GM21737 (cell line): ENCODE measurements at regions not wholly inside any gene's neighbourhood (a gene's known extent, or its start where the extent isn't known, plus 50 kb on each side); places are given as distances from the start of the nearest gene placed in this dataset.

Experiments
- ATAC-seq: cut with Tn5 transposase; IDR thresholded peaks from one replicate; pipeline ENCODE4 v1.9.1; 2021; ENCODE audit warnings: mild to moderate bottlenecking, moderate library complexity; ENCODE audit not compliant: unreplicated experiment

DNA sequence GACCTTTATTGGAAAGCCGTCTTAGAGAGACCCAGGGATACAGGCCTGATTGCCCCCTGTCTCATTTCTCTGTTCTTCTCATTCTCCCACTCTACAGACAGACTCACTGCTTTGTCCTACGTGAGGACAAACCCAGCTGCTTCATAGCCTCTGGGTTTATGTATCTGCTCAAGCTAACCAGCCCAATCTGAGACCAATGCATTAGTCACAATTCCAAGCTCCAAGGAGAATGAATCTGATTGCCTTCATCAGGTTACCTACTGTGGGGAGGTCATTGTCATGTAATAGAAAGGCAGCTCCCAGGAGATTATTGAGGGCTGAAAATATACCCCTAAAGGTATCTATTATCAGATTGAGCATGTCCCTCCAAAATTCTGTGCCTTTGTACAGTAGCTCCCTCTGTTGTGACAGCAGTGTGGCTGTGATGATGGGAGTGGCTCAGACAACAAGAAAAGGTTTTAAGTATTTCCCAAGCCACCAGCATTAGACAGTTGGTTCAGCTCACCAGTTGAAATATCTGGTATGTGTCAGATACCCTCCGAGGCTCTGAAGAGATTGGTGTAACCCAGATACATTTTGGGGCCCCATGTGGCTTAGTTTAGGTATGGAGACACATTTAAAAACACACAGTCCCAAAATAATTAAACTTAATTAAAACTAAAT is 123.1 kb upstream of the EEPD1 start:
- no peak for ATAC-seq

DNA sequence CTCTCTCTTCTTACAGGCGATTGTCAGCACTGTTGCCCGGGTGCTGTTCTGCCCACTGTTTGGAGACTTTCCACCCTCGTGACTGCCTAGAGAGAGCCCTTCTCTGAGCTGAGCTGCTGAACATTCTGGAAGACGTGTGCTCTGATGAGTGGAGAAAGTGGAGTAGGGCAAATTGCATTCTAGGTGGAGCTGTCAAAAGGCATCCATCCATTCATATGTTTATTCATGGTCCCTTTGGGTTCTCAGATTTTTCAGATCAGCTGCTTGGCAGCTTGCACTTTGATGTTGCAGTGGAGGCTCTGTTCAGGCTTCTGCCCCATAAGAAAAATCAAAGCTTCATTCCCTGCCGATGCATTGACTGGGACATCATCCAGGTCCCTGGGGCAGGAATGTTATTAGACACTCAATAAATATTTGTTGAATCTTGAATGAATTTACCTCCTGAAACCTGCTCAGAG is 120.7 kb upstream of the EEPD1 start:
- no peak for ATAC-seq

DNA sequence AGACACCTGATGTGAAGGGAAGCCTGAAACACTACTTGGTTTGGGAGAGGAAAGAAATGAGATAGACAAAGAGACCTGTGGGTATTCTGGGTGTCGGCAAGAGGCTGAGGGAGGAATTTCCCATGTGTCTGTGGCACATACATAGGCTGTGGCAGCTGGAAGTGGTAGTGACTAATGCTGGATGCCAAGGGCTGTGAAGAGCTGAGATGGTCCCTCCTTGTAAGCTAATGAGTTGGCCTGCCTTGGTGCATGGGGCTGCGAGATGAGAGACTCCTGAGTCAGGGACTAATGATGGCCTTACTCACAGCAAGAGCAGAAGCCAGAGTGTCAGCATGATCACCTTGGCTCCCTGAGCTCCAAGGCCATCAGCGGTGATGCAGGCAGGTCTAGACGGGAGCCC is 119.0 kb upstream of the EEPD1 start:
- ATAC-seq = no peak

DNA sequence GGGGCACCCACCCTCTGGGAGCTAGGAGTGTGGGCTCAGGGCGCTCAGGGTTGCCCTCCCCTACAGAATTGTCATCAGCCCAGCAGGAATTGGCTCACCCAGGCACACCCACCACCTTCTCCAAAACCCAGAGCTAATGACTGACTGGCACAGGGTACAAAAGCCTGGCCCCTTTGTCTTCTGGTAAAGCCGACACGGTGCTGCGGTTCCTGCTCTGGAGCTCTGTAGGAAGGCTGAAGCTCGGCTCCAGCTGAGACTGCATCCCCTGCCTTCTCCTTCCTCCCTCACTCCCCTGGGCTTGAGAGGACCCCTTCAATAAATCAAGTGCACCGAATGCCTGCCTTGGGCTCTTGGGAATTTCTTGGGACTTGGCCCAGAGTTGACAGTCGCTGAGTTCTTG is 117.9 kb upstream of the EEPD1 start:
- ATAC-seq = no peak

DNA sequence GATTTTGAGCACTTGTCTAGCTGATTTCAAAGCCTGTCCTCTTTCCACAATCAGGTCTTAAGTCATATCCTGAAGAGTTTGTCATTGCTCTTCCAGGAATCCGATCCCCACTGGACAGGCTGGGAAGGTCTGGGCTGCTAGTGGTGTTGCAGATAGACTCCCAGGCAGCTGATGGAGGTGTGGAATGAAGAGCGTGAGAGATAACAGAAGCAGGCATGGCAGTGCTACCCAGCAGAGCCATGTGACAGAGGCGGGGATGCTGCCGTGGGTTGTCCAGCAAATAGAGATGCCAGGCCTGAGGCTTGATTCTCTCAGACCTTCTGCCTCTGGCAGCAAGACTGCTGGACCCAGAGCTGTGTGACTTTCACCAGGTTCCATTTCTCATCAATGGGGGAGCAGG is 116.5 kb upstream of the EEPD1 start:
- no peak for ATAC-seq

DNA sequence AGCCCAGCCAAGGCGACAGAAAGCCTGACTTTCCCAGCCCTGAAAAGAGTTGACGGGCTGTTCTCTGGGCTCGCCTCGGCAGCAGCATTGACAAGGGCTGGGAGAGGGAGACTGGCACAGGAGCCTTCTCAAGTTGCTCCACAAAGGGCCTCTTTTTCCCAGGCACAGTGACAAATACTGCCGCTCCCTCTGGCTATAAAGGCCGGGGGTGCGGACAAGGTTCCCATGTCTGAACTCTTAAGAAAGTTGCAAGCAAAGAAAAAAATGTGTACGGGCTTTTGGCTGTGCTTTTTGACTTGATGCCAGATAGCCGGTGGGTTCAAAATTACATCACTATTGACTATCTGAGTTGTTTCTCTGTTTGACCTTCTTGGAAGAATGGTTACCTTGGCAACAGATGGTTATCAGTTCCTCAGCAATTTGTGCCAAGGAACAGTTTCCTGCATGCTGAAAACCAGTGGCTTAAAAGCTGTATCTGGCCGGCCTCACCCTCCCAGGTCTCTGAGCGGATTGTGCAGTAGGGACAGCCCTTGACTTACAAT is 115.9 kb upstream of the EEPD1 start:
- ATAC-seq = no peak

DNA sequence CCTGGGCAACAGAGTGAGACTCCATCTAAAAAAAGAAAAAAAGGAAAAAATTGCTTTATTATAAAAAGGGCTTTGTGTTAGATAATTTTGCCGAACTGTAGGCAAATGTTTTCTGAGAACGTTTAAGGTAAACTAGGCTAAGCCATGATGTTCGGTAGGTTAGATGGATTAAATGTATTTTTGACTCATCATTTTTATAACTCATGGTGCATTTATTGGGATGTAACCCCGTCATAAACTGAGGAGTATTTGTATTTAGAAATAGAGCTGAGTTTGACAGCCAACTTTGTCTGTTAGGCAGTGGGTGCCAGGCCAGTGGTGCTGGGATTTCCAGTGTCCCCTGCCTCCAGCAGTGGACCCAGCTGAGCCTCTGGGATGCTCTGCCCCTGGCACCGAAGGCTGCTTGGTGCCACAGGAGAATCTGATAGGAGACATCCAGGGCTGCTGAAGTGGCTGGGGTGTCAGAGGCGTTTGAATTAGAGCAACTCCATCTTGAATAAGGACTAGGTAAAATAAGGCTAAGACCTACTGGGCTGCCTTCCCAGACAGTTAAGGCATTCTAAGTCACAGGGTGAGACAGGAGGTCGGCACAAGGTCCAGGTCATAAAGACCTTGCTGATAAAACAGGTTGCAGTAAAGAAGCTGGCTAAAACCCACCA is 114.9 kb upstream of the EEPD1 start:
- ATAC-seq = no peak

DNA sequence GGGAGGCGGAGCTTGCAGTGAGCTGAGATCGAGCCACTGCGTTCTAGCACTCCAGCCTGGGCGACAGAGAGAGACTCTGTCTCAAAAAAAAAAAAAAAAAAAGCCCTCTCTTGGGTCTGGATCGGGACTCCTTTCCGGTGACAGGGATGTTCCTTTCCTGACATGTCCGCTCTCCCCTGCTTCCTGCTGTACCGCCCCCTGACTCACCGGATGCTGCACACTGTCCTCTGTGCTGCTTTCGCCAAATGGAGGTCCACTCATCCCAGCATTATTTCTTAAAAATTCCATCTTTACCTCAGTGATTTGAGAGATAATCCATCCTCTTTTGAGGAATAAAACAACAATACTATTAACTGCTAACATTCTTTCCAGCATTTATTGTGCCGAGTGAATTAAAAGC is 113.8 kb upstream of the EEPD1 start:
- no peak for ATAC-seq

DNA sequence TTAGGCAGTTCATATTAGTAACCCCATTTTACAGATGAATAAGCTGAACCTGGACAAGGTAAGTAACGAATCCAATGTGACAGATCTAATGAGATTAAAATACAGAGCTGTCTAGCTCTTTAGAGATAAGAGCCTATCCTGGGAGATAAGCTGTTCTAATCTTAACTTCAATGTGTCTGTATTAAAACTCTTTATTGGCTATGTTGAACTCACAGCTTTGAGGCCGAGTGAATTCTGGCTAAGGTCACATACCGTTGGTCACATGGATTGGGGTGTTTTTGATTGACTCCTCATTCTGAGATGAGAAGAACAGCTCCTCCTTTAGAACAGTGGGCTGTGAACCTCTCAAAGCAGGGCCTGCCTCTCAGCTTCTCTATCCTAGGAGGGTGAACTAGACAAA is 113.4 kb upstream of the EEPD1 start:
- ATAC-seq = no peak

DNA sequence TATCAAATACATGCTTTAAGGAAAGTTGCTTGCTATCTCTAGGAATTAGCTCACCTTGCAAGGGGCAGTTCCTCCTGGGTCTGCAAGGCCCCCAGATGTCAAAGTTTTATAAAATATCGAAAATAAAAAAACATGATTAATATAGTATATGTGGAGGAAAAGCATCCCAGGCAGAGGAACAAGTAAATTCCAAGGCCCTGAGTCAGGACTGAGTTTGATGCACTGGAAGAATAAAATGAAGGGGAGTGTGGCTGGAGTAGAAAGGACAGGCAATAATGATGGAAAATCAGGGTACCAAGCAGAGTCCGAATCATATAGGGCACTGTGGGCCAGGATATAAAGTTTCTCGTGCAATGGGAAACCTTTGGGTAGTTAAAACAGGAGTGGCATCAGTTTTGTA is 112.4 kb upstream of the EEPD1 start:
- no peak for ATAC-seq

DNA sequence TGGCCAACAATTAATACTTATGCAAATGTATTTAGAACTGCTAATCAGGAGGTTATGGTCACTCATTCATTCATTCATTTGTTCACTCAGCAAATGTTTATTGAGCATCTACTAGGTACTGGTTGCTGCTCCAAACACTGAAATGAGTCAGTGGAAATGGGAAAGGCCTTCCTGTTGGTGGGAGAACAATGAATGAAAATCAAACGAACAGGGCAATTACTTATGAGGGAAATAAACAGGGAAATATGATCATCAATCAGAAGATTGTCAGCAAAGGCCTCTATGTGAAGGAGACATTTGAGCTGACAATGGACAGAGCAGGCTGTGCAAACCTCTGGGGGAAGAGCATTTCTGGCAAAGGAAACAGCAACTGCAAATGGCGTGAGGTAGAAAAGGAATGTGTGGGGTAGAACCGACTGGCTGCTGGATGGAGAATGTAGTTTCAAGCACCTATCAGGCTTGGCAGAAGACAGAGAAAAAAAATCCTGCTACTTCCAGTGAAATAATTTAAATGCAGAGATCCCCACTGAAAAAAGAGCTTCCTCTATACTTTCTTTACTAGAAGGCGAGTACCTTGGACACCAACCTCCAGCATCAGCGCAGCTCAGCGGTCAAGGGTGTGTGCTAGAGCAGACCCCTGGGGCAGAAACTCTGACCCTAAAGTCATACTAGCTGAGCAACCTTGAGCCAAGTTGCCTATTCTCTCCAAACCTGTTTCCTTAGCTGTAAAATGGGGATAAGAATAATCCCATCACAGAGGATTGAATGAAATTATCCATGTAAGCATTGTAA is 108.8 kb upstream of the EEPD1 start:
- ATAC-seq = no peak

DNA sequence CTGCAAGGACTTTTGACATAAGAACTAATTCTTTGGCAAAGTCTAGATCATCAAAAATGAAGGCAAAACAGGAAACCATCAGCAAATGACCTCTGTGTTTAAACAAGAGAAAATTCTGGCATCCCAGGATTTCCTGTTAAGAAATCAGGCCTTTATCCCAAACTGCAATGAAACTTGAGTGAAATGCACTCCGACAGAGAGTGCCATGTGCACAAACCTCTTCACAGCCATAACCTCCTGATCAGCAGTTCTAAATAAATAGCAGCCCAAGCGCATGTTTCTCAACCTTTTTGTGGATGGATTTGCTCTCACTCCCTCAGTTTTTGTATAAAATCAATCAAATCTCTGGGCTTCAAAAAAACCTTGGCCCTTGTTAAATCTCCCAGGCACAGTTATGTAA is 107.7 kb upstream of the EEPD1 start:
- ATAC-seq = no peak

DNA sequence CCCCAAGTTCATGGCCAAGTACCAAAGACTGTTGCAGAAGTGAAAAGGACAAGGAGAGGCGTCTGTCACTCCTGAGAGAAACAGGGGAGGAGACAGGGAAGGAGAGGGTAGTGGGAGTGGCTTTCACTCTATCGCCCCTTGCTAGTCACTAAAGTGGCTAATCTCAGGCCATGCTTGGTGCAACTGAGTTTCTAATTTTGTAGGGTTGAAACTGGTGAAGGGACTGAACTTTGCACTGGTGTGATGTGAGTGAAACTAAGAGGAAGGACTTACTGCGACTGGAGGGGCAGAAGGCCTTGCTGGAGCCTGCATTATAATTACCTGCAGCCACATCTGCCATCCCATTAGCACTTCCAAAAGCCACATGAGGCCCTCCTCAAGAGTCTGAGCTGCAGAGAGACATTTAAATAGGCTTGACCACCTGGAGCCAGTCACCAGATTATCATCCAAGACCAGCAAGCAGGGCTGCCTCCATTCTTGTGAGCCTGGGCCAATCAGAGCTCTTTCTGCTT is 107.2 kb upstream of the EEPD1 start:
- no peak for ATAC-seq

DNA sequence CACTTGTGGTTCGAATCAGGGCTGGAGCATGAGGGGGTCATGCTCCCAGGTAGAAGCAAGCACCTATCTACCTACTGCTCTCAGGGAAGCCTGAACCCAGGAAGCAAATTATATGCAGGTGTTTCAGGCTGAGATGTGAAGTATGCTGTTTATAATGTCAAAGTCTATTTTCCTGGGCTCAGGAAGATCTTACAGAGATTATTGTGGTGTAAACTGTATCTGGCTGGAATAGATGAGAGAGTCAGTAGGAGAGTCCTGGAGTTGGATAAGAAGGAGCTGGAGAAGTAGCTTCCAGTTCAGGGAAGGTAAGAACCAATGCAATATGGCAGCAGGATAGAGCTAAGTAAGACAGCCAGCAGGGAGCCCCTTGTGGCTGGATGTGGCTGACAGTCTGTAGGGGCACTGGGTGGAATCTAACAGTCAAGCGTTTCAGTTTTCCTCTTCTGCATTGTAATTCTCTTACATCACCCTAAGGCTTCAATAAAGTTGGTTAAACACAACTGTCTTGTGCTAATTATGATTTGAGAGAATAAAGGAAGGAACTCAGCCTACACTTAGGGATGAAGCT is 105.9 kb upstream of the EEPD1 start:
- ATAC-seq = no peak

DNA sequence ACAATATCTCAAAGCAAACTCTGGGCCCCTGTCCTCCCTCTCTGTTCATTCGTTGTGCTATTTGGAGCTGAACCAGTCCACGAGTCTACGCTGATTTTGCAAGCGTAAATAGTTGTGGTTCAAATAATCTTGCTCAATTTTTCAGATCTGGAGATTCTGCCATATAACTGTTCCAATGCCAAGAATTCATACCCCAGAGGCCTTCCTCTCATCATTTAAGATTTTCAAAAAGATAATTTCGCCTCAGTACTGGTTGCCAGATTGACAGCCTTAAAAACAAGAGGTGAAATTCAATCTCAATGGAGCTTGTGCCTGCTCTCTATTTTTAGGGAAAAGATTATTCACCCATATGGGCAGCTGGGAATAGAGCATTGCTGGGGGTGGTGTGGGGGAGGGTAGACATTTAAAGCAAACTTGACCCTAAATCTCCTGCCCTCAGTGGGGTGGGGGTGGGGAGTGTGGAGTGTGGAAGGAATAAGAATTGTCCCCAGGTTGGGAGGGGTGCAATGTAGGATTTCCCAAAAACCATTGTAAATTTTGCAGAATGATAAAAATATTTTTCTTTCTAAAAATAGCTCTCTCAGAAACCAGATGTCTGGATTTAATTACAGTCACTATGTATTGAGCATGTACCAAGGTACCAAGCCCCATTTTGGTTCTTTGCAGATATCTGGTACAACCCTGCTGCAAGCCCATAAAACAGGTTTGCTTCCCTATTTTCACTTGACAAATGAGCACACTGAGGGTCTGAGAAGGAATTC is 104.7 kb upstream of the EEPD1 start:
- no peak for ATAC-seq

DNA sequence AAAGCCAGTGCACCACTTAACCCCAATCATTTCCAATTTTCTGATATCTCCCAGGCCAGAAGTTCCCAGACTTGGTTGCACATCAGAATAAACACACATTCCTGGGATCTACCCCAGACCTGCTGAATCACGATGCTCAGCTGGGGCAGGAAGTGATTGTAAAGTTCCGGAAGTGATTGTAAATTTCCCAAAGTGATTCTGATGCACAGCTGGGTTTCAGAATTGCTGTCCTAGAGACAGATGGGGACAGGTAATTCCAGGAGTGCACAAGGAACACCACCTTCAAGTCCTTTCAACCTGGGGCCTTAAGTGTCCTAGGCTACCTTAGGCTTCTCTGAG is 104.2 kb upstream of the EEPD1 start:
- ATAC-seq = no peak

DNA sequence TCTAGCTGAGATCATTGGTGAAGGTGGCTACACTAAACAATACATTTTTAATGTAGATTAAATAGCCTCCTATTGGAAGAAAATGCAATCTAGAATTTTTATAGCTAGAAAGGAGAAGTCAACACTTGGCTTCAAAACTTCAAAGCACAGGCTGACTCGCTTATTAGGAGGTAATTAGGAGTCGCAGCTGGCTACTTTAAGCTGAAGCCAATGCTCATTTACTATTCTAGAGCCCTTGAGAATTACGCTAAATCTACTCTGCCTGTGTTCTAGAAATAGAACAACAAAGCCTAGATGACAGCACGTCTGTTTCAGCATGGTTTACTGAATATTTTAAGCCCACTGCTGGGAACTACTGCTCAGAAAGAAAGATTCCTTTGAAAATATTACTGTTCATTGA is 101.6 kb upstream of the EEPD1 start:
- ATAC-seq = no peak

DNA sequence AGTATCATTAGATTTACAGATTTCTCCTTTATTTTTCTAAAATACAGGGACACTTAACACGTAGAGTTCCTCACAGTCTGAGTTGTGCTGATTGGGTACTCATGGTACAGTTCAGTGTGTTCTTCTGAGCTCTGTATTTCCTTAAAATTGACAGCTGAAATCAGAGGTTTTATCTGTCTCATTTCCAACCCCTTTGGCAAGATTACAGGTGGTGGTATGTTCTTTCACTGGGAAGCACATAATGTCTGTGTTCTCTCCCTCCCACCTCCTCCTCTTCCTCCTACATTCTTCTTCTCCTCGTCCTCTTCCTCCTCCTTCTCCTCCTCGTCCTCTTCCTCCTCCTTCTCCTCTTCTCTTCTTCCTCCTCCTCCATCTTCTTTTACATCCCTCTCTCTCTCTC is 99.5 kb upstream of the EEPD1 start:
- ATAC-seq = no peak

DNA sequence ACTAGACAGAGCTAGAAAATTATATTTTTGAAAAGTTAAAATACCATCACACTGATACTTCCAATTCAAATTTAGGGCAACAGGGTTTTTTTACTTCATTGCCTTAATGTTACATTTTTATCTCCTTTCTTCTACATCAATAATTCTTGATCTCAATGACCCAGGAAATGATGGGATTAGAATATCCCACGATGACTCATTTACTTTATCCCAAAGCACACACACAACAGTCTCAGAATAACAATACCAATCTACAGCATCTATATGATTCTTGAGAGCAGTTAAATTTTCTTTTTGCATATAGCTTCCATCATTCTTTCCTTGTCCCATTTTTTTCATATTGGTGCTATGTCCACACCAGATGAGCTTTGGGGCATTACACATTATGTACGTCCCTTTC is 98.4 kb upstream of the EEPD1 start:
- no peak for ATAC-seq

DNA sequence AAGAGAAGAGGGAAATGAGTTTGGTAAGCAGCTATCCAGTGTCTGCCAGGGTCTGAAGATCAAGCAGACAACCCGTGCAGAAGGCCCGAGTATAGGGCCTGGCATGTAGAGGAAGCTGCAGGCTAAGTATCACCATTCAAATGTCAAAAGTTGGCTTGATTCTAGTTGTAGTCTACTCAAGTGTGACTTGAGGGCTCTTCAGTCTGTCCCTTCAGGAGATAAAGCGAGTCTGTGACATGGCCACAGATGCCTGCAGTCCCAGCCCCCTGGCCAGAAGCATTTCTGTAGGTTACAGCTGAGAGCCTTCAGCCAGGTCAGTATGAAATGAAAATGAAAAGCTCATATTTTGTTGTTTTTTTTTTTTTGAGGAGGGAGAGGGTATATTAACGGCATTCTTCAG is 97.8 kb upstream of the EEPD1 start:
- no peak for ATAC-seq

DNA sequence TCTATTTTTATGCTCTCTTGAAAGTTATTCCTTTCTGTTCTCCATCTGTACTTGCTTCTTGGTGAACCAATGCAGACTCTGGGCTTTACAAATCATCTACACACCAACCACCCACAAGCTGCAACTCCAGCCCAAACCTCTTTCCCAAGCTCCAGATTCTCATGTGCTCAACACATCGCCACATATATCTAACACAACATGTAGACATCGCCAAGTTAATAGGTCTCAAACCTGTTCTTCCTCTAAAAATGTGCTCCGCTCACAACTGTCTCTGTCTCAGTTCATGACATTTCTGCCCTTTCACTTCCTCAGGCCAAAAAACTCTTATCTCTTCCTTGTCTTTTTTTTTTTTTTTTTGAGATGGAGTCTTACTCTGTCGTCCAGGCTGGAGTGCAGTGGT is 95.7 kb upstream of the EEPD1 start:
- no peak for ATAC-seq
